B cell (primary cell): ENCODE measurements at regions not wholly inside any gene's neighbourhood (a gene's known extent, or its start where the extent isn't known, plus 50 kb on each side); places are given as distances from the start of the nearest gene placed in this dataset.
"Not testable (repeated sequence)": the region's sequence is repeated elsewhere in the genome, so short reads cannot be mapped to it uniquely, and the experiment has no call there.

Source experiments
- ATAC-seq: fragments of 200-7000 bp; cut with Tn5 transposase; one replicate; pipeline ENCODE4 v1.10.0; 2021; ENCODE audit warnings: low read depth, mild to moderate bottlenecking, moderate number of reproducible peaks, moderate library complexity
- CTCF ChIA-PET: fragments of 350-600 bp; sonication (Branson Sonifier 250); formaldehyde crosslinking; loops from one replicate; lab custom pipeline; 2021; ENCODE audit warnings: antibody characterized with exemption, inconsistent platforms; lab: Charles Lee
- POLR2A ChIA-PET: fragments of 350-600 bp; sonication (Branson Sonifier 250); formaldehyde crosslinking; loops from one replicate; lab custom pipeline; 2021; ENCODE audit warnings: antibody characterized with exemption; lab: Charles Lee
- DNase-seq: peaks from one replicate; pipeline ENCODE4 v3.0.0; 2013
- H2AFZ ChIP-seq: 2 replicates; pipeline ENCODE4 v1.6.1; 2012; ENCODE audit warnings: mild to moderate bottlenecking, low read depth, low read length; ENCODE audit not compliant: insufficient read depth, poor library complexity, severe bottlenecking
- H3K27ac ChIP-seq, 2 donors: 1 replicate in 1 of 2; 2 replicates in 1 of 2; pipeline ENCODE4 v1.5.1; 2012 to 2013; ENCODE audit warnings: low read length in 2 of 2, mild to moderate bottlenecking in 2 of 2, moderate library complexity in 1 of 2
- H3K27me3 ChIP-seq, 4 experiments: fragments of 200-600 bp in 1 of 4; sonication (generic) in 1 of 4; replicated peaks in 1 of 4; 1 replicate in 2 of 4; 2 replicates in 2 of 4; pipeline versions ENCODE4 v1.6.1 to v1.7.0; 2013 to 2016; ENCODE audit warnings: low read length in 3 of 4, mild to moderate bottlenecking in 2 of 4, mixed read lengths in 1 of 4, moderate library complexity in 1 of 4; ENCODE audit not compliant: insufficient read depth in 4 of 4, control insufficient read depth in 3 of 4; ENCODE audit errors: control extremely low read depth in 1 of 4
- H3K36me3 ChIP-seq, 2 experiments: replicated peaks in 1 of 2; 1 replicate in 1 of 2; 2 replicates in 1 of 2; pipeline versions ENCODE4 v1.6.1 to v1.7.1; 2013; ENCODE audit warnings: low read length in 1 of 2; ENCODE audit not compliant: insufficient read depth in 2 of 2, control insufficient read depth in 1 of 2; ENCODE audit errors: control extremely low read depth in 1 of 2, extremely low read depth in 1 of 2
- H3K4me1 ChIP-seq, 2 donors: fragments of 200-600 bp in 1 of 2; sonication (generic) in 1 of 2; 1 replicate in 1 of 2; 2 replicates in 1 of 2; pipeline versions ENCODE4 v1.5.1 to v1.6.1; 2013 to 2017; ENCODE audit warnings: low read length in 2 of 2; ENCODE audit not compliant: control insufficient read depth in 2 of 2, insufficient read depth in 2 of 2
- H3K4me2 ChIP-seq: replicated peaks from 2 replicates; pipeline ENCODE3; 2012; ENCODE audit warnings: mild to moderate bottlenecking, low read depth, low read length; ENCODE audit not compliant: poor library complexity, severe bottlenecking
- H3K4me3 ChIP-seq, 5 experiments: fragments of 200-600 bp in 1 of 5; sonication (generic) in 1 of 5; 1 replicate in 3 of 5; 2 replicates in 2 of 5; pipeline versions ENCODE4 v1.5.1 to v1.7.0; 2011 to 2016; ENCODE audit warnings: low read length in 4 of 5, mild to moderate bottlenecking in 4 of 5, low read depth in 2 of 5, control low read depth in 1 of 5, moderate library complexity in 1 of 5; ENCODE audit not compliant: insufficient read depth in 1 of 5; ENCODE audit errors: control extremely low read depth in 1 of 5, extremely low read depth in 1 of 5
- H3K79me2 ChIP-seq: fragments of 200-600 bp; sonication (generic); one replicate; pipeline ENCODE4 v1.6.0; 2016; ENCODE audit warnings: low read length; ENCODE audit not compliant: control insufficient read depth, insufficient read depth
- H3K9ac ChIP-seq: fragments of 200-600 bp; sonication (generic); 2 replicates; pipeline ENCODE4 v1.6.1; 2017; ENCODE audit warnings: mild to moderate bottlenecking, low read length, moderate library complexity
- H3K9me3 ChIP-seq, 3 donors: one replicate each; pipeline versions ENCODE4 v1.6.1 to v1.7.1; 2013; ENCODE audit warnings: low read length in 2 of 3; ENCODE audit not compliant: control insufficient read depth in 2 of 3, insufficient read depth in 1 of 3; ENCODE audit errors: control extremely low read depth in 1 of 3
- H4K20me1 ChIP-seq: 2 replicates; pipeline ENCODE4 v1.6.0; 2012; ENCODE audit warnings: mild to moderate bottlenecking, low read length; ENCODE audit not compliant: insufficient read depth, control insufficient read depth, poor library complexity, severe bottlenecking
- H3K27ac Mint-ChIP-seq: one replicate; pipeline ENCODE4 v1.8.0; 2021; ENCODE audit warnings: mixed read lengths
- H3K27me3 Mint-ChIP-seq: one replicate; pipeline ENCODE4 v1.8.0; 2021; ENCODE audit warnings: mixed read lengths
- H3K4me1 Mint-ChIP-seq: one replicate; pipeline ENCODE4 v1.8.0; 2021; ENCODE audit warnings: mixed read lengths
- H3K4me3 Mint-ChIP-seq: one replicate; pipeline ENCODE4 v1.8.0; 2021; ENCODE audit warnings: mixed read lengths
- H3K9me3 Mint-ChIP-seq: one replicate; pipeline ENCODE4 v1.8.0; 2022; ENCODE audit warnings: mixed read lengths; ENCODE audit not compliant: insufficient read depth
- EZH2 ChIP-seq: IDR thresholded peaks from 2 replicates; pipeline ENCODE4 v1.6.1; 2012; ENCODE audit warnings: borderline replicate concordance, low read depth, mild to moderate bottlenecking, moderate library complexity, low read length; ENCODE audit not compliant: insufficient read depth, poor library complexity, severe bottlenecking
- whole genome bisulfite sequencing: methylation state at CpG from one replicate; pipeline ENCODE4 v1.1.5; 2013; ENCODE audit warnings: missing lambda C conversion rate; ENCODE audit not compliant: insufficient coverage; 5-methylcytosine and 5-hydroxymethylcytosine counted together
- intact Hi-C: fragments of 100-400 bp; cut with micrococcal nuclease; formaldehyde crosslinking; loops from one replicate; pipeline ENCODE4 v1.10.0; 2022
- TF ChIP-seq, protein P1 (sequence below): fragments of 200-600 bp; IDR thresholded peaks from one replicate; pipeline ENCODE4 v1.8.0; 2022; ENCODE audit warnings: antibody characterized with exemption, mild to moderate bottlenecking

DNA sequence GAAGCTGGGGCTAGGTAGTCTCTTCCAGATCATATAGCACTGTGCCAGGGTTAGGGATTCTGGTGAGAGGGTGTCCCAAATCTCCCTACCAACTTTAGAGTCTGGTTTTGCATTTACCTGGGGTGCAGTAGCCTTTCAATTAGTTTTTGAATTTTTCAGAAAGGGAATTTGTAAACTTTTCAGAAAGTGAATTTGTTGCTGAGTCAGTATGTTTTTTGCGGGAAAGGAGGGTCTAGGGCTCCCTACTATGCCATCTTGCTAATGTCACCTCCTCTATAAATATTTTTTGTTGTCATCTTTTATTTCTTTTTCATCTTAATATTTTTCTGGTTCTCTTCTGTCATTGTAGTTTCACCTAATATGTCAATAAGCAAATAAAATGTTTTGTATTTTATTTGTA, 95.8 kb upstream of the FAM98A start:
- Histone ChIP-seq H3K27ac (no peak overlapping the region), H3K4me1 (no peaks in the 10 kb centered on the region), H3K9me3 (peaks cover 0 to 16% (median 2%) of the 10 kb centered on the region in 3 donors), H4K20me1 (no peaks in the 10 kb centered on the region), H3K79me2 (no peaks in the 10 kb centered on the region), H3K4me2 (no peak overlapping the region), H3K36me3 (no peaks in the 10 kb centered on the region), H2AFZ (no peak overlapping the region), H3K9ac (no peak overlapping the region), H3K27me3 (no peaks in the 10 kb centered on the region), H3K4me3 (no peak overlapping the region)
- POLR2A ChIA-PET: no interaction called here
- intact Hi-C loops: no loop called here
- Mint-ChIP-seq H3K27ac (no peak overlapping the region), H3K4me3 (no peak overlapping the region), H3K27me3 (peaks cover 25% of the 10 kb centered on the region), H3K4me1 (no peaks in the 10 kb centered on the region), H3K9me3 (peaks cover 12% of the 10 kb centered on the region)
- DNase-seq (no peak), ATAC-seq (no peak)
- TF ChIP-seq EZH2: no peak
- TF ChIP-seq, protein P1, sequence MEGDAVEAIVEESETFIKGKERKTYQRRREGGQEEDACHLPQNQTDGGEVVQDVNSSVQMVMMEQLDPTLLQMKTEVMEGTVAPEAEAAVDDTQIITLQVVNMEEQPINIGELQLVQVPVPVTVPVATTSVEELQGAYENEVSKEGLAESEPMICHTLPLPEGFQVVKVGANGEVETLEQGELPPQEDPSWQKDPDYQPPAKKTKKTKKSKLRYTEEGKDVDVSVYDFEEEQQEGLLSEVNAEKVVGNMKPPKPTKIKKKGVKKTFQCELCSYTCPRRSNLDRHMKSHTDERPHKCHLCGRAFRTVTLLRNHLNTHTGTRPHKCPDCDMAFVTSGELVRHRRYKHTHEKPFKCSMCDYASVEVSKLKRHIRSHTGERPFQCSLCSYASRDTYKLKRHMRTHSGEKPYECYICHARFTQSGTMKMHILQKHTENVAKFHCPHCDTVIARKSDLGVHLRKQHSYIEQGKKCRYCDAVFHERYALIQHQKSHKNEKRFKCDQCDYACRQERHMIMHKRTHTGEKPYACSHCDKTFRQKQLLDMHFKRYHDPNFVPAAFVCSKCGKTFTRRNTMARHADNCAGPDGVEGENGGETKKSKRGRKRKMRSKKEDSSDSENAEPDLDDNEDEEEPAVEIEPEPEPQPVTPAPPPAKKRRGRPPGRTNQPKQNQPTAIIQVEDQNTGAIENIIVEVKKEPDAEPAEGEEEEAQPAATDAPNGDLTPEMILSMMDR: no peak
- no CpG with 5 or more reads among the region's 1 CpG for WGBS
- CTCF ChIA-PET: no interaction called here

DNA sequence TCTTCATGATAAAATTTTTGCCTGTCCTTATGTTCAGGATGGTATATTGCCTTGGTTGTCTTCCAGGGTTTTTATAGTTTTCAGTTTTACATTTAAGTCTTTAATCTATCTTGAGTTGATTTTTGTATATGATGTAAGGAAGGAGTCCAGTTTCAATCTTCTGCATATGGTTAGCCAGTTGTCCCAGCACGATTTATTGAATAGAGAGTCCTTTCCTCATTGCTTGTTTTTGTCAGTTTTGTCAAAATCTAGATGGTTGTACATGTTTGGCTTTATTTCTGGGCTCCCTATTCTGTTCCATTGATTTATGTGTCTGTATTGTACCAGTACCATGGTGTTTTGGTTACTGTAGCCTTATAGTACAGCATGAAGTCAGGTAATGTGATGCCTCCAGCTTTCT, 91.6 kb upstream of the FAM98A start:
- H3K27me3 ChIP-seq, H3K9ac ChIP-seq, DNase-seq, H2AFZ ChIP-seq, H3K4me3 Mint-ChIP-seq, intact Hi-C loops, H3K79me2 ChIP-seq, H3K4me3 ChIP-seq, H3K36me3 ChIP-seq, H3K27ac ChIP-seq, H3K4me1 Mint-ChIP-seq, H3K4me1 ChIP-seq, ATAC-seq, CTCF ChIA-PET, POLR2A ChIA-PET, H3K4me2 ChIP-seq, H4K20me1 ChIP-seq, H3K27ac Mint-ChIP-seq: not testable (repeated sequence)
- 100% methylated on average over 1 of the region's 1 CpG for WGBS
- H3K9me3 ChIP-seq: peaks cover 0 to 20% (median 13%) of the 10 kb centered on the region in 3 donors
- Mint-ChIP-seq H3K27me3 (peaks cover 16% of the 10 kb centered on the region), H3K9me3 (peaks cover 21% of the 10 kb centered on the region)
